Natural killer cell (primary cell): ENCODE measurements at regions not wholly inside any gene's neighbourhood (a gene's known extent, or its start where the extent isn't known, plus 50 kb on each side); places are given as distances from the start of the nearest gene placed in this dataset.

Experiments used
- ATAC-seq, 3 donors: fragments of 150-1000 bp in 2 of 3; fragments of 200-7000 bp in 1 of 3; cut with Tn5 transposase; 1 replicate in 1 of 3; 2 replicates in 2 of 3; pipeline ENCODE4 v1.10.0; 2021; ENCODE audit warnings: mild to moderate bottlenecking in 2 of 3, moderate library complexity in 2 of 3
- DNase-seq, 2 donors: peaks; one replicate each; pipeline versions ENCODE4 v3.0.0 to v3.0.0-alpha.2; 2013 to 2021; ENCODE audit warnings: mixed read lengths in 1 of 2
- H3K27ac ChIP-seq: one replicate; pipeline ENCODE4 v1.5.1; 2013; ENCODE audit warnings: mild to moderate bottlenecking, low read length
- H3K27me3 ChIP-seq: one replicate; pipeline ENCODE4 v1.6.1; 2013; ENCODE audit warnings: low read length; ENCODE audit not compliant: control insufficient read depth, insufficient read depth
- H3K36me3 ChIP-seq: one replicate; pipeline ENCODE4 v1.6.1; 2013; ENCODE audit warnings: low read length; ENCODE audit not compliant: control insufficient read depth, insufficient read depth
- H3K4me1 ChIP-seq: one replicate; pipeline ENCODE4 v1.6.1; 2013; ENCODE audit warnings: low read length; ENCODE audit not compliant: control insufficient read depth, insufficient read depth
- H3K4me3 ChIP-seq: one replicate; pipeline ENCODE4 v1.5.1; 2013; ENCODE audit warnings: low read length
- H3K9me3 ChIP-seq: one replicate; pipeline ENCODE4 v1.6.1; 2013; ENCODE audit warnings: low read length; ENCODE audit not compliant: control insufficient read depth, insufficient read depth
- H3K27ac Mint-ChIP-seq, 2 donors: one replicate each; pipeline ENCODE4 v1.8.0; 2022; ENCODE audit warnings: mild to moderate bottlenecking in 2 of 2, mixed read lengths in 2 of 2, moderate library complexity in 1 of 2
- H3K27me3 Mint-ChIP-seq, 2 donors: one replicate each; pipeline ENCODE4 v1.8.0; 2022; ENCODE audit warnings: low read depth in 2 of 2, mixed read lengths in 2 of 2
- H3K36me3 Mint-ChIP-seq: one replicate; pipeline ENCODE4 v1.8.0; 2022; ENCODE audit warnings: mixed read lengths
- H3K4me1 Mint-ChIP-seq, 2 donors: one replicate each; pipeline ENCODE4 v1.8.0; 2022; ENCODE audit warnings: mixed read lengths in 2 of 2
- H3K4me3 Mint-ChIP-seq: one replicate; pipeline ENCODE4 v1.8.0; 2022; ENCODE audit warnings: mild to moderate bottlenecking, moderate library complexity, mixed read lengths
- H3K9me3 Mint-ChIP-seq, 2 donors: one replicate each; pipeline ENCODE4 v1.8.0; 2022; ENCODE audit warnings: mixed read lengths in 2 of 2
- CTCF ChIP-seq: fragments of 200-600 bp; IDR thresholded peaks from one replicate; pipeline ENCODE4 v1.8.0; 2022; ENCODE audit warnings: antibody characterized with exemption
- WGBS: methylation state at CpG from one replicate; pipeline ENCODE4 v1.1.7; 2013; ENCODE audit warnings: missing lambda C conversion rate; ENCODE audit not compliant: insufficient coverage; 5-methylcytosine and 5-hydroxymethylcytosine counted together
- intact Hi-C: fragments of 100-400 bp; cut with micrococcal nuclease; formaldehyde crosslinking; loops from one replicate; pipeline ENCODE4 v1.14.2; 2022

DNA sequence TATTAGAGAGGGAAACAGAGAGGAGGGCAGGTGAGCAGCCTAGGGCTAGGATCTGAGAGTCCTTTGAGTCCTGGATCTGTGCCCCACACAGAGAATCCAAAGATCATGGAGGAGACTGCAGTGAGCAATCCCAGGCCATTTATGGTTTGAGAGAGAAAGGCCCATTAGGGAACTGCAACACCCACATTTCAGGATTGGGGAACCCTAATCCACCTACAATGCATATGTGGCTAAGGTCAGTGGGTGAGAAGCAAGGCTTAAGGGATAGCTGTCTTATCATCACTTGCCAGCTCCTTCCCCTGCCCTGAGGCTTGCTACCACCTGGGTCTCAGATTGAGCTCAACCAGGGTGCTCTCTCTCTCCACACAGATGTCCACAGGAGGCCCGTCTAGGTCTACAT, 781.1 kb upstream of the AMELY start:
- no peak for ATAC-seq
- Histone ChIP-seq H3K27ac (no peak overlapping the region), H3K27me3 (no peaks in the 10 kb centered on the region), H3K9me3 (no peaks in the 10 kb centered on the region), H3K4me1 (no peaks in the 10 kb centered on the region), H3K4me3 (no peak overlapping the region), H3K36me3 (no peaks in the 10 kb centered on the region)
- no peak for TF ChIP-seq CTCF
- no peaks in the 10 kb centered on the region for H3K4me1 Mint-ChIP-seq
- intact Hi-C loops, result no loop called here
- no peaks in the 10 kb centered on the region for H3K36me3 Mint-ChIP-seq
- no peaks in the 10 kb centered on the region for H3K27me3 Mint-ChIP-seq
- H3K27ac Mint-ChIP-seq, result no peak overlapping the region
- DNase-seq, result no peak
- H3K9me3 Mint-ChIP-seq, result no peaks in the 10 kb centered on the region
- 57% methylated on average over 1 of the region's 1 CpG for WGBS
- H3K4me3 Mint-ChIP-seq, result no peak overlapping the region

DNA sequence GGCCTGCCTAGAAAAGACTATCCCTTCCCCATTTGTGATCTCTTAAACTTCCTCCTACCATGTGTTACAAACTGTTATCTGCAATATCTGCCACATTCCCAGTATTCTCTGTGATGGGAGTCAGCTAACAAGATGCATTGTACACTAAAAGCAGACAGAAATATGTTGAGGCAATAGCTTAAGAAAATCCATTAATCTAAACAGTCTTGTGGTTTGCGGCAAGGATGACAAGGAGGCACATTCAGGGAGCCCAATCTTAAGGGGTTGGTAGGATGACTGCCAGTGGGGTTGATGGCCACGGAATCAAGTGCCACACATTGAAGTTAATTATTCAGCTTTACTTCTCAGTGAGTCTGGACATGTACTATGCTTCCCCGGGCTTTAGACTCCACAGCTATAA, 775.5 kb upstream of the AMELY start:
- no peak for TF ChIP-seq CTCF
- intact Hi-C loops, result no loop called here
- no peaks in the 10 kb centered on the region for H3K9me3 Mint-ChIP-seq
- Histone ChIP-seq H3K4me1 (no peaks in the 10 kb centered on the region), H3K9me3 (no peaks in the 10 kb centered on the region), H3K36me3 (no peaks in the 10 kb centered on the region), H3K27me3 (no peaks in the 10 kb centered on the region), H3K4me3 (no peak overlapping the region), H3K27ac (no peak overlapping the region)
- WGBS, result 51% methylated on average over 3 of the region's 3 CpGs
- H3K27me3 Mint-ChIP-seq, result no peaks in the 10 kb centered on the region
- no peak for DNase-seq
- no peaks in the 10 kb centered on the region for H3K4me1 Mint-ChIP-seq
- H3K27ac Mint-ChIP-seq, result no peak overlapping the region
- no peak overlapping the region for H3K4me3 Mint-ChIP-seq
- ATAC-seq, result no peak
- no peaks in the 10 kb centered on the region for H3K36me3 Mint-ChIP-seq

DNA sequence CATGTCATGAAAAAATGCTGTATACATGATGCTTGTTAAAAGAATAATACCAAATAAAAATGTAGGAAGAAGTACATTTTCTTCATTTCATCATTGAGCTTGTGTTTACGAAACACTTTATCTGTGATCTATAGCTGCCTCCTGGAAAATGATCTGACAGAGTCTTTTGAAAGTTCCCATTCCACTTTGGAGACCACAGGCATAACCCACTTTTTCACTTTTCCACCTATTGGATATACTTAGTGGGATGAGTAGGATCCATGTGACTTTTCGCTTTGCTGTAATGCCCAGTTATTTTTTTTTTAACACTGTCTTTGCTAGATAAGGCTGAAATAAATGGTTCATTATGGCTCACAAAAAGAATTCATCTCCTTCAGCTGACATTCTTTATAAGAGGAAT, 773.0 kb upstream of the AMELY start:
- intact Hi-C loops, result no loop called here
- DNase-seq, result no peak
- H3K27me3 ChIP-seq, result no peaks in the 10 kb centered on the region
- Mint-ChIP-seq H3K27me3 (no peaks in the 10 kb centered on the region), H3K4me3 (no peak overlapping the region), H3K9me3 (no peaks in the 10 kb centered on the region), H3K4me1 (no peaks in the 10 kb centered on the region), H3K36me3 (no peaks in the 10 kb centered on the region), H3K27ac (no peak overlapping the region)
- no CpG with 5 or more reads among the region's 2 CpGs for WGBS
- no peaks in the 10 kb centered on the region for H3K36me3 ChIP-seq
- no peaks in the 10 kb centered on the region for H3K9me3 ChIP-seq
- ATAC-seq, result no peak
- H3K4me3 ChIP-seq, result no peak overlapping the region
- H3K27ac ChIP-seq, result no peak overlapping the region
- H3K4me1 ChIP-seq, result no peaks in the 10 kb centered on the region
- no peak for TF ChIP-seq CTCF

- Mint-ChIP-seq H3K27me3 (no peaks in the 10 kb centered on the region), H3K4me3 (no peak overlapping the region)
Measured at GRCh38 chrY:7682386-7682785, 770.8 kb upstream of the AMELY start.

More at GRCh38 chrY:7682386-7682785, 770.8 kb upstream of the AMELY start:
- H3K4me1 Mint-ChIP-seq, result no peaks in the 10 kb centered on the region
- H3K9me3 Mint-ChIP-seq, result no peaks in the 10 kb centered on the region
- ATAC-seq, result no peak
- no peak overlapping the region for H3K27ac ChIP-seq
- H3K27me3 ChIP-seq, result no peaks in the 10 kb centered on the region
- H3K4me3 ChIP-seq, result no peak overlapping the region
- H3K36me3 ChIP-seq, result no peaks in the 10 kb centered on the region
- no peaks in the 10 kb centered on the region for H3K4me1 ChIP-seq
- no peaks in the 10 kb centered on the region for H3K36me3 Mint-ChIP-seq
- no peak for TF ChIP-seq CTCF
- intact Hi-C loops, result no loop called here
- no peak overlapping the region for H3K27ac Mint-ChIP-seq
- H3K9me3 ChIP-seq, result no peaks in the 10 kb centered on the region
- no peak for DNase-seq
